ENCODE measurements at regions not wholly inside any gene's neighbourhood (a gene's known extent, or its start where the extent isn't known, plus 50 kb on each side); places are given as distances from the start of the nearest gene placed in this dataset.

DNA sequence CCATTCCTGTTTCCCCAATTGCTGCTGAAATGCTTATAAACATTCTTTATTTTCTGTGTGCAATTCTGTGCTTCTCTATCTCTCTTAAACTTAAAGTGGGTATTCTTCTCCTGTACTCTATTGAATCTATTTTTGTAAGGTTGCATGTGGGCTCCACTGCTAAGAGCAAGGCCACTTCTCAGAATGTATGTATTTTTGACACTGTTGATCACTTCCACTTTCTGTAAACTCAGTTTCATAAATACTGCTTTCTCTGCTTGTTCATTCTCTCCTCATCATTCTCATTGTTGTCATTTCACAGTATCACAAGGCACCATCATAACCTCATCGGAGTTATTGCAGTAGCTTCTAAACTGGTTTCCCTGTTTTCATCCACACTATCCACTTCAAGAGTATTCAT lies 483.0 kb upstream of the CDH18 start:
- 82 to 92% methylated on average over 1 of the region's 1 CpG for WGBS, 2 donors (ENCODE audit: low coverage in 1 of 2)
- Histone ChIP-seq H3K36me3 (no peaks in the 10 kb centered on the region), H3K4me1 (no peaks in the 10 kb centered on the region), H3K27ac (no peak overlapping the region), H3K4me3 (no peak overlapping the region), H3K27me3 (no peaks in the 10 kb centered on the region), H3K9me3 (no peaks in the 10 kb centered on the region)
- ATAC-seq, result no peak
- TF ChIP-seq POLR2A (IDR thresholded peaks at IDR 0.05), result no peak

DNA sequence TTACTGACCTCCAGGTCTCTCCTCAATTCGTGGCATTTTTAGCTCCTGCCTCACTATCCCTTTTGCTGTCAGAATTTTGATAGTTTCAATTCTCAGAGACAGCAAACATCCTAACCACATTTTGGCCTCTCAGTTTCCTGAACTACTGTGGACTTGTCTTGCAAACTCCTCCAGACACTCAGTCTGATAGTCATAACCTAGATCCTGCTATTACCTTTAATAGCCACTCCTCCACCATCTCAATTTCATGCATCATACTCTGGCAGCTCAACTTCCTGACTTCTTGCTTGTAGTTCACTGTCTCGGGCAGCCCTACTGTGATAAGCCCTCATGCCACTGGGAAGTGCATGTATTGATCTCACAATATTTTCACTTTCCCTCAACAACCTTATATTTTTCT lies 481.8 kb upstream of the CDH18 start:
- TF ChIP-seq EP300 (IDR thresholded peaks at IDR 0.05), result no peak
- no peak for TF ChIP-seq POLR2AphosphoS5 (IDR thresholded peaks at IDR 0.05)
- TF ChIP-seq, protein P1, sequence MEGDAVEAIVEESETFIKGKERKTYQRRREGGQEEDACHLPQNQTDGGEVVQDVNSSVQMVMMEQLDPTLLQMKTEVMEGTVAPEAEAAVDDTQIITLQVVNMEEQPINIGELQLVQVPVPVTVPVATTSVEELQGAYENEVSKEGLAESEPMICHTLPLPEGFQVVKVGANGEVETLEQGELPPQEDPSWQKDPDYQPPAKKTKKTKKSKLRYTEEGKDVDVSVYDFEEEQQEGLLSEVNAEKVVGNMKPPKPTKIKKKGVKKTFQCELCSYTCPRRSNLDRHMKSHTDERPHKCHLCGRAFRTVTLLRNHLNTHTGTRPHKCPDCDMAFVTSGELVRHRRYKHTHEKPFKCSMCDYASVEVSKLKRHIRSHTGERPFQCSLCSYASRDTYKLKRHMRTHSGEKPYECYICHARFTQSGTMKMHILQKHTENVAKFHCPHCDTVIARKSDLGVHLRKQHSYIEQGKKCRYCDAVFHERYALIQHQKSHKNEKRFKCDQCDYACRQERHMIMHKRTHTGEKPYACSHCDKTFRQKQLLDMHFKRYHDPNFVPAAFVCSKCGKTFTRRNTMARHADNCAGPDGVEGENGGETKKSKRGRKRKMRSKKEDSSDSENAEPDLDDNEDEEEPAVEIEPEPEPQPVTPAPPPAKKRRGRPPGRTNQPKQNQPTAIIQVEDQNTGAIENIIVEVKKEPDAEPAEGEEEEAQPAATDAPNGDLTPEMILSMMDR (IDR thresholded peaks at IDR 0.05), result no peak
- TF ChIP-seq POLR2A (IDR thresholded peaks at IDR 0.05), result no peak
- Histone ChIP-seq H3K27ac (no peak overlapping the region), H3K4me3 (no peak overlapping the region), H3K36me3 (no peaks in the 10 kb centered on the region), H3K9me3 (no peaks in the 10 kb centered on the region), H3K27me3 (no peaks in the 10 kb centered on the region), H3K4me1 (no peaks in the 10 kb centered on the region)
- no peak for ATAC-seq
- 41 to 78% methylated on average over 2 of the region's 2 CpGs for WGBS, 2 donors (ENCODE audit: low coverage in 1 of 2)

DNA sequence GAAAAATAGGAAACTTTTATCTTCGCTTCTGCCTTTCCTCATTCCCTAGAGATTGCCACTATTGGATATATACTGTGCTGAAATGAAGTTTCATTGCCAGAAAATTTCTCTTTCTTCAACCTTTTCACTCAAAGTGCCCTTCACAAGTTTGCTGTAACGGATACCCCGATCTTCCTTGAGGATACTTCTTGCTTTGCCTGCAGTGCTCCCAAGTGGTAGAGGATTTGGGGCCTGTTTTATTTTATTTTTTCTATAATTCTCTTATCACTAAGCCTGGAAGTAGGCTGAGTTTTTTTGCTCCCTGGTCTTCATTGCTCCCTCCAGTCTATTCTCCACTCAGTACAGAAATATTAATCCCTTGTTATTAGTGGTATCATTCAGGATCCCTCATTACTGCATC lies 481.4 kb upstream of the CDH18 start:
- no peaks in the 10 kb centered on the region for H3K9me3 ChIP-seq
- H3K36me3 ChIP-seq, result no peaks in the 10 kb centered on the region
- H3K4me3 ChIP-seq, result no peak overlapping the region
- TF ChIP-seq EP300 (IDR thresholded peaks at IDR 0.05) (no peak), POLR2A (IDR thresholded peaks at IDR 0.05) (no peak), POLR2AphosphoS5 (IDR thresholded peaks at IDR 0.05) (no peak)
- TF ChIP-seq, protein P1 (IDR thresholded peaks at IDR 0.05), result no peak
- WGBS, 2 donors (ENCODE audit: low coverage in 1 of 2), result 77 to 81% methylated on average over 3 of the region's 3 CpGs
- no peak for ATAC-seq
- no peaks in the 10 kb centered on the region for H3K27me3 ChIP-seq
- H3K4me1 ChIP-seq, result no peaks in the 10 kb centered on the region
- no peak overlapping the region for H3K27ac ChIP-seq

DNA sequence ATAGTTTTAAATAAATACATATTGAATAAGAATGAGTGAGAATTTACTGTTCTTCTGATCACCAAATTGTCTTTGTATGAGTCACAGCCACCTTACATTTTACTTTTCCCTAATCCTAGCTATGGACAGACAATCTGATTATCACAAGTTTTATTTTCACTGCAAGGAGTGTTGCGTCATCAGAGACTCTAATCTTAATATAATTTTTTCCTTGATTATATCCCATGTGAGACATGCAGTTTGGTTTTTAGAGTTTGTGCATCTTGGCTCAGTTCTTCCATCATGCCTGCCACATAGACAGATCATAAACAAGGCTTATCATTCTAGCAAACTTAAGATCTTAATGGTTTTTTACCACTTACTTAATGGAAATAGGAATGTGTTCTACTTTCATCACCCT lies 478.5 kb upstream of the CDH18 start:
- no peaks in the 10 kb centered on the region for H3K4me1 ChIP-seq
- no peak overlapping the region for H3K4me3 ChIP-seq
- no peaks in the 10 kb centered on the region for H3K36me3 ChIP-seq
- WGBS, 2 donors (ENCODE audit: low coverage in 1 of 2), result 32 to 100% methylated on average over 1 of the region's 1 CpG
- no peaks in the 10 kb centered on the region for H3K27me3 ChIP-seq
- ATAC-seq, result no peak
- TF ChIP-seq POLR2A (IDR thresholded peaks at IDR 0.05), result no peak
- TF ChIP-seq, protein P1 (IDR thresholded peaks at IDR 0.05), result no peak
- no peak for TF ChIP-seq POLR2AphosphoS5 (IDR thresholded peaks at IDR 0.05)
- TF ChIP-seq EP300 (IDR thresholded peaks at IDR 0.05), result no peak
- no peak overlapping the region for H3K27ac ChIP-seq
- no peaks in the 10 kb centered on the region for H3K9me3 ChIP-seq

DNA sequence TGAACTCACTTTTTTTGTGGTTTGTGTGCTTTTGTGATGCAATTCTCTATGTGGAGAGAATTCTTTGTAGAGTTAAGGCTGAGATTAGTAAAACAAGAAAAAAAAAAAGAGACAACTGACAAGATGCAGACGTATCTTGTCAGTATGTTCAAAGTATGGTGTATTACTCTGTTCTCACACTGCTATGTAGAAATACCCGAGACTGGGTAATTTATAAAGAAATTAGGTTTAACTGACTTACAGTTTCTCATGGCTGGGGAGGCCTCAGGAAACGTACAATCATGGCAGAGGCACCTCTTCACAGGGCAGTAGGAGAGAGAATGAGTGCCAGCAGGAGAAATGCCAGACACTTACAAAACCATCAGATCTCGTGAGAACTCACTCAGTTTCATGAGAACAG lies 475.2 kb upstream of the CDH18 start:
- H3K4me1 ChIP-seq, result no peaks in the 10 kb centered on the region
- H3K36me3 ChIP-seq, result no peaks in the 10 kb centered on the region
- H3K27me3 ChIP-seq, result no peaks in the 10 kb centered on the region
- H3K4me3 ChIP-seq, result no peak overlapping the region
- H3K9me3 ChIP-seq, result no peaks in the 10 kb centered on the region
- TF ChIP-seq POLR2AphosphoS5 (IDR thresholded peaks at IDR 0.05), result no peak
- TF ChIP-seq, protein P1 (IDR thresholded peaks at IDR 0.05), result no peak
- no peak for TF ChIP-seq EP300 (IDR thresholded peaks at IDR 0.05)
- TF ChIP-seq POLR2A (IDR thresholded peaks at IDR 0.05), result no peak
- no peak overlapping the region for H3K27ac ChIP-seq
- WGBS, 2 donors (ENCODE audit: low coverage in 1 of 2), result 22 to 31% methylated on average over 4 of the region's 4 CpGs
- no peak for ATAC-seq

DNA sequence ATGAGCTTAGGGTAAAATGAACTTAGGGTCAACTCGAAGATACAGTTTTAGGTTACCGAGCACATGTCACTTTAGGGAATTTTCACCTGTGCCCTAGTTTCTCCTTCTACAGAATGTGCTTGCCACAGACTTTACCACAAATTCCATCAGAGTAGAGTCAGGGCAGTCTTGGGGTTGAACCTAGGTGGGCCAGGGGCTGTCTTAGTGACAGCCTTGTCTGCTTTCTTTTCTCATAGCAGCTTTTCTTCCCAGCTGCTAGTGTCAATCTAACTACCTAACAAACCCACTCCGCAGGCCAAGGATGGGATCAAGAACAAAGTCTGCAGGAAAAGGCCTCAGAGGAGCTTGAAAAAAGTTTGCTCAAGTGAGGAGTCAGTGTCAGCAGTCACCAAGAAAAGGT lies 458.1 kb upstream of the CDH18 start:
- no peaks in the 10 kb centered on the region for H3K4me1 ChIP-seq
- 86 to 90% methylated on average over 2 to 3 of the region's 3 CpGs for WGBS, 2 donors (ENCODE audit: low coverage in 1 of 2)
- TF ChIP-seq, protein P1 (IDR thresholded peaks at IDR 0.05), result no peak
- TF ChIP-seq POLR2AphosphoS5 (IDR thresholded peaks at IDR 0.05) (no peak), POLR2A (IDR thresholded peaks at IDR 0.05) (no peak), EP300 (IDR thresholded peaks at IDR 0.05) (no peak)

More for the DNA sequence above, 458.1 kb upstream of the CDH18 start:
- Histone ChIP-seq H3K4me3 (no peak overlapping the region), H3K27ac (no peak overlapping the region), H3K27me3 (no peaks in the 10 kb centered on the region), H3K9me3 (no peaks in the 10 kb centered on the region), H3K36me3 (no peaks in the 10 kb centered on the region)
- no peak for ATAC-seq
